ENCODE measurements at regions not wholly inside any gene's neighbourhood (a gene's known extent, or its start where the extent isn't known, plus 50 kb on each side); places are given as distances from the start of the nearest gene placed in this dataset.

DNA sequence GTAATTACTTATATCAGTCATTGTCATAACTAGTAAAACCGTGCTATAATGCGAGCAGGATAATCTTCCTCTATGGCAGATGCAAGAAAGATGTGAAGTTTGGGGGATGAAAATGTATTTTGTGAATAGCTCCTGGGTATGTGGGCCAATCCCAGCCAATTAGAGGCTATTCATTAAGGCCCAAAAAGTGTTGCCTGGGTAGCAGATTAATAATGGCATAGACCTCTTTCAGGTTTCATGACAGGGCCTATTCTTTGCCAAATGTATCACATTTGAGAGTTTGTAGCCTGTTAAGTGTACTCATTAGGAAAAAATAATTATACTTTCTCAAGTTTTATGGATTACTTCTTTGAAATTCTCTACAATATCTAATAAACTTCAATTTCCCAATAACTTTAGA is 199.2 kb upstream of the POU3F2 start:
- TF ChIP-seq, protein P1, sequence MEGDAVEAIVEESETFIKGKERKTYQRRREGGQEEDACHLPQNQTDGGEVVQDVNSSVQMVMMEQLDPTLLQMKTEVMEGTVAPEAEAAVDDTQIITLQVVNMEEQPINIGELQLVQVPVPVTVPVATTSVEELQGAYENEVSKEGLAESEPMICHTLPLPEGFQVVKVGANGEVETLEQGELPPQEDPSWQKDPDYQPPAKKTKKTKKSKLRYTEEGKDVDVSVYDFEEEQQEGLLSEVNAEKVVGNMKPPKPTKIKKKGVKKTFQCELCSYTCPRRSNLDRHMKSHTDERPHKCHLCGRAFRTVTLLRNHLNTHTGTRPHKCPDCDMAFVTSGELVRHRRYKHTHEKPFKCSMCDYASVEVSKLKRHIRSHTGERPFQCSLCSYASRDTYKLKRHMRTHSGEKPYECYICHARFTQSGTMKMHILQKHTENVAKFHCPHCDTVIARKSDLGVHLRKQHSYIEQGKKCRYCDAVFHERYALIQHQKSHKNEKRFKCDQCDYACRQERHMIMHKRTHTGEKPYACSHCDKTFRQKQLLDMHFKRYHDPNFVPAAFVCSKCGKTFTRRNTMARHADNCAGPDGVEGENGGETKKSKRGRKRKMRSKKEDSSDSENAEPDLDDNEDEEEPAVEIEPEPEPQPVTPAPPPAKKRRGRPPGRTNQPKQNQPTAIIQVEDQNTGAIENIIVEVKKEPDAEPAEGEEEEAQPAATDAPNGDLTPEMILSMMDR (IDR thresholded peaks at IDR 0.05): no peak
- TF ChIP-seq POLR2A (IDR thresholded peaks at IDR 0.05): no peak
